Hepatocyte (in vitro differentiated cells): ENCODE measurements at regions not wholly inside any gene's neighbourhood (a gene's known extent, or its start where the extent isn't known, plus 50 kb on each side); places are given as distances from the start of the nearest gene placed in this dataset.

Source experiments
- DNase-seq: peaks from one replicate; pipeline ENCODE4 v3.0.0-alpha.2; 2016; ENCODE audit warnings: low spot score
- H2AFZ ChIP-seq: fragments of 200-600 bp; sonication (generic); 2 replicates; pipeline ENCODE4 v1.6.0; 2016; ENCODE audit warnings: antibody characterized with exemption, mild to moderate bottlenecking
- H3K27ac ChIP-seq: fragments of 200-600 bp; sonication (generic); 2 replicates; pipeline ENCODE4 v1.5.1; 2016; ENCODE audit warnings: mild to moderate bottlenecking
- H3K27me3 ChIP-seq: fragments of 200-600 bp; sonication (generic); 2 replicates; pipeline ENCODE4 v1.6.1; 2016
- H3K36me3 ChIP-seq: fragments of 200-600 bp; sonication (generic); replicated peaks from 2 replicates; pipeline ENCODE4 v1.5.1; 2016; ENCODE audit warnings: low read depth; ENCODE audit not compliant: insufficient read depth
- H3K4me1 ChIP-seq: fragments of 200-600 bp; sonication (generic); 2 replicates; pipeline ENCODE4 v1.5.1; 2016; ENCODE audit warnings: mild to moderate bottlenecking, moderate library complexity; ENCODE audit not compliant: insufficient read depth
- H3K4me2 ChIP-seq: fragments of 200-600 bp; sonication (generic); 2 replicates; pipeline ENCODE4 v1.6.0; 2016
- H3K4me3 ChIP-seq: fragments of 200-600 bp; sonication (generic); 2 replicates; pipeline ENCODE4 v1.5.1; 2016; ENCODE audit warnings: mild to moderate bottlenecking
- H3K79me2 ChIP-seq: fragments of 200-600 bp; sonication (generic); 2 replicates; pipeline ENCODE4 v1.6.0; 2017; ENCODE audit warnings: mild to moderate bottlenecking
- H3K9me2 ChIP-seq: fragments of 200-600 bp; sonication (generic); replicated peaks from 2 replicates; pipeline ENCODE4 v1.6.0; 2017; ENCODE audit warnings: mild to moderate bottlenecking; ENCODE audit not compliant: insufficient read depth
- H3K9me3 ChIP-seq: fragments of 200-600 bp; sonication (generic); 2 replicates; pipeline ENCODE4 v1.5.1; 2016; ENCODE audit warnings: low read depth, mild to moderate bottlenecking
- H4K20me1 ChIP-seq: fragments of 200-600 bp; sonication (generic); 2 replicates; pipeline ENCODE4 v1.6.0; 2016; ENCODE audit warnings: mild to moderate bottlenecking; ENCODE audit not compliant: insufficient read depth, poor library complexity, severe bottlenecking
- EZH2 ChIP-seq: fragments of 200-600 bp; sonication (generic); IDR thresholded peaks from 2 replicates; pipeline ENCODE4 v1.6.1; 2016; ENCODE audit warnings: antibody characterized with exemption, mild to moderate bottlenecking, borderline replicate concordance
- EZH2phosphoT487 ChIP-seq: fragments of 200-600 bp; sonication (generic); IDR thresholded peaks from one replicate; pipeline ENCODE4 v1.6.1; 2018; ENCODE audit warnings: antibody characterized with exemption, mild to moderate bottlenecking, low read depth, moderate library complexity; ENCODE audit not compliant: unreplicated experiment, severe bottlenecking
- WGBS: methylation state at CpG from one replicate; pipeline ENCODE4 v1.1.6; 2016; ENCODE audit warnings: low lambda C conversion rate; ENCODE audit errors: missing lambda C conversion rate; 5-methylcytosine and 5-hydroxymethylcytosine counted together
- TF ChIP-seq, protein P1 (sequence below): fragments of 200-600 bp; sonication (generic); IDR thresholded peaks from 2 replicates; pipeline ENCODE4 v1.5.1; 2016; ENCODE audit warnings: antibody characterized with exemption, mild to moderate bottlenecking; ENCODE audit not compliant: poor library complexity

DNA sequence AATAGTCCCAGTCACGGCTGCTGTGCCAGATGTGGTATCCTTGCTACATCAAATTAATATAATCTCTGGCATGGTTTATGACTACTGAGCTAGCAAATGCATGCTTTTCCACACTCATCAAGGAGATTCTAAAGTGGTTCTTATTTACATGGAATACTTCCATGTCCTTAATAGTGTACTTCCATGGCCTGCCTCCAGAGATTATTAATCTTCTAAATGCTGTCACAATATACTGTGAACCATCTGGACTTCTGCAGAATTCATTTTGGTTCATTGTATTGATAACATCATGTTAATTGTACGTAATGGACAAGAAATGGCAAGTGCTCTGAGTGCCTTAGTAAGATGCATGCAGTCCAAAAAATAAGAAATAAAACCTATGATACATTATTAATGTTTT, 230.8 kb downstream of the NUAK1 start:
- H3K4me1 ChIP-seq = no peaks in the 10 kb centered on the region
- 93% methylated on average over 2 of the region's 2 CpGs for WGBS
- no peaks in the 10 kb centered on the region for H3K27me3 ChIP-seq
- TF ChIP-seq, protein P1, sequence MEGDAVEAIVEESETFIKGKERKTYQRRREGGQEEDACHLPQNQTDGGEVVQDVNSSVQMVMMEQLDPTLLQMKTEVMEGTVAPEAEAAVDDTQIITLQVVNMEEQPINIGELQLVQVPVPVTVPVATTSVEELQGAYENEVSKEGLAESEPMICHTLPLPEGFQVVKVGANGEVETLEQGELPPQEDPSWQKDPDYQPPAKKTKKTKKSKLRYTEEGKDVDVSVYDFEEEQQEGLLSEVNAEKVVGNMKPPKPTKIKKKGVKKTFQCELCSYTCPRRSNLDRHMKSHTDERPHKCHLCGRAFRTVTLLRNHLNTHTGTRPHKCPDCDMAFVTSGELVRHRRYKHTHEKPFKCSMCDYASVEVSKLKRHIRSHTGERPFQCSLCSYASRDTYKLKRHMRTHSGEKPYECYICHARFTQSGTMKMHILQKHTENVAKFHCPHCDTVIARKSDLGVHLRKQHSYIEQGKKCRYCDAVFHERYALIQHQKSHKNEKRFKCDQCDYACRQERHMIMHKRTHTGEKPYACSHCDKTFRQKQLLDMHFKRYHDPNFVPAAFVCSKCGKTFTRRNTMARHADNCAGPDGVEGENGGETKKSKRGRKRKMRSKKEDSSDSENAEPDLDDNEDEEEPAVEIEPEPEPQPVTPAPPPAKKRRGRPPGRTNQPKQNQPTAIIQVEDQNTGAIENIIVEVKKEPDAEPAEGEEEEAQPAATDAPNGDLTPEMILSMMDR = no peak
- no peak for TF ChIP-seq EZH2
- TF ChIP-seq EZH2phosphoT487 = no peak
- no peaks in the 10 kb centered on the region for H3K79me2 ChIP-seq
- no peaks in the 10 kb centered on the region for H3K9me3 ChIP-seq
- H2AFZ ChIP-seq = no peak overlapping the region
- H3K4me3 ChIP-seq = no peak overlapping the region
- no peak overlapping the region for H3K27ac ChIP-seq
- H3K36me3 ChIP-seq = no peaks in the 10 kb centered on the region
- DNase-seq = no peak
- H4K20me1 ChIP-seq = no peaks in the 10 kb centered on the region
- H3K4me2 ChIP-seq = no peak overlapping the region
- H3K9me2 ChIP-seq = no peaks in the 10 kb centered on the region

DNA sequence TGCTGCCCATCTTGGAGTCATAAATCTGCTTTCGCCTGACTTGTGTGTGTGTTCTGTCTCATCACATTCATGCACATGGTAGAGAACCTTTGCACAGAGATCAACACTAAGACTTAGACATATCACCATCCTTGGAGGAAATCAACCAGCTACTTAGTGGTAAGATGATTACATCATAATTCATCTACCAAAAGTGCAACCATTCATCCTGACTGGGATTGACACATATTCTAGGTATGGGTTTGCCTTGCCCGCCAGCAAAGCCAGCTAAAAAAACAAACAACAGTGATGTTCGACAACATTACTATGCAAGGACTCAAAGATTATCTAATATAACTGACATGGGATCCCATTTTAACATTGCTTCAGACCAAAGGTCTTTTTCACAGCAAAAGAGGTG, 228.7 kb downstream of the NUAK1 start:
- Histone ChIP-seq H3K9me3 (no peaks in the 10 kb centered on the region), H3K79me2 (no peaks in the 10 kb centered on the region), H3K27me3 (no peaks in the 10 kb centered on the region), H3K27ac (no peak overlapping the region), H3K4me2 (no peak overlapping the region), H3K4me1 (no peaks in the 10 kb centered on the region), H2AFZ (no peak overlapping the region), H3K4me3 (no peak overlapping the region), H3K9me2 (no peaks in the 10 kb centered on the region), H3K36me3 (no peaks in the 10 kb centered on the region), H4K20me1 (no peaks in the 10 kb centered on the region)
- DNase-seq = no peak
- TF ChIP-seq EZH2phosphoT487 = no peak
- no peak for TF ChIP-seq EZH2
- TF ChIP-seq, protein P1 = no peak
- WGBS = 91% methylated on average over 3 of the region's 3 CpGs

DNA sequence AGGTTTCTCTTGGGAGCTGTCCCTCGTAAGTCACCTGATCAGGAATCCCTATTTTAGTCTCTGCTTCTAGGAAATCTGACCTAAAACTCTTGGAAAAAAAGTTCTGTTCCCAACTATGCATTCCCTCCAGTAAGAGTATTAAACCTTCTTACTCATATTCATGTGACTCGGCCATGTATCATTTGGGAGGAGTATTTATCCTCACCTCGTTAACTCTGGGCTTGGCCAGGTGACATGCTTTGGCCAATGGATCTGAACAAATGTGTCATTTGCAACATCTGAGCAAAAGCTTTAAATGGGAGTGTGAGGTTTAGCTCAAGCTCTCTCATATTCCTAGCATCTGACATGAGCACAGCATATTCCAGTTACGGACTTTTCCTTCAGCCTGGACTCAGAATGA, 226.8 kb downstream of the NUAK1 start:
- no peaks in the 10 kb centered on the region for H3K9me3 ChIP-seq
- no peak for DNase-seq
- no peaks in the 10 kb centered on the region for H4K20me1 ChIP-seq
- H3K4me3 ChIP-seq = no peak overlapping the region
- no peaks in the 10 kb centered on the region for H3K79me2 ChIP-seq
- no peak overlapping the region for H3K4me2 ChIP-seq
- no peak overlapping the region for H2AFZ ChIP-seq
- no peaks in the 10 kb centered on the region for H3K36me3 ChIP-seq
- H3K9me2 ChIP-seq = no peaks in the 10 kb centered on the region
- no peak for TF ChIP-seq EZH2
- TF ChIP-seq, protein P1 = no peak
- no peak for TF ChIP-seq EZH2phosphoT487
- H3K4me1 ChIP-seq = no peaks in the 10 kb centered on the region
- WGBS = 93% methylated on average over 4 of the region's 4 CpGs
- H3K27me3 ChIP-seq = no peaks in the 10 kb centered on the region
- H3K27ac ChIP-seq = no peak overlapping the region
